HepG2 (cell line): ENCODE measurements at regions not wholly inside any gene's neighbourhood (a gene's known extent, or its start where the extent isn't known, plus 50 kb on each side); places are given as distances from the start of the nearest gene placed in this dataset.

Source experiments
- ATF7 ChIP-seq, 2 experiments: fragments of 450-650 bp in 1 of 2; sonication (generic) in 1 of 2; formaldehyde crosslinking in 1 of 2; IDR thresholded peaks; 2 replicates each; pipeline versions ENCODE4 v1.4.0 to v1.6.1; 2016 to 2020; ENCODE audit warnings: antibody characterized with exemption in 1 of 2, mild to moderate bottlenecking in 1 of 2, missing genetic modification reagents in 1 of 2
- BHLHE40 ChIP-seq: IDR thresholded peaks from 2 replicates; pipeline ENCODE4 v1.6.1; 2011; ENCODE audit warnings: low read length, improper control_type of control experiment
- CSRNP2 ChIP-seq: sonication (generic); formaldehyde crosslinking; conservative IDR thresholded peaks from 2 replicates; pipeline ENCODE4 v1.8.0; 2022; ENCODE audit warnings: low read depth, missing genetic modification reagents
- CTCF ChIP-seq: sonication (generic); formaldehyde crosslinking; IDR thresholded peaks from 2 replicates; pipeline ENCODE4 v1.5.0; 2020; ENCODE audit warnings: mild to moderate bottlenecking, missing genetic modification reagents, moderate library complexity
- GLMP ChIP-seq: sonication (generic); formaldehyde crosslinking; IDR thresholded peaks from 2 replicates; pipeline ENCODE4 v1.9.0; 2021; ENCODE audit warnings: missing genetic modification reagents, mild to moderate bottlenecking, borderline replicate concordance
- MAF1 ChIP-seq: sonication (generic); formaldehyde crosslinking; IDR thresholded peaks from 2 replicates; pipeline ENCODE4 v1.5.0; 2020; ENCODE audit warnings: missing genetic modification reagents, borderline replicate concordance
- NFYB ChIP-seq: sonication (generic); formaldehyde crosslinking; IDR thresholded peaks from 2 replicates; pipeline ENCODE4 v1.4.0; 2020; ENCODE audit warnings: missing genetic modification reagents
- POLR2AphosphoS5 ChIP-seq: IDR thresholded peaks from 2 replicates; pipeline ENCODE4 v1.6.1; 2012; ENCODE audit warnings: low read depth, low read length
- PRDM4 ChIP-seq: sonication (generic); formaldehyde crosslinking; IDR thresholded peaks from 2 replicates; pipeline ENCODE4 v1.9.0; 2021; ENCODE audit warnings: missing genetic modification reagents, borderline replicate concordance
- TIGD3 ChIP-seq: sonication (generic); formaldehyde crosslinking; IDR thresholded peaks from 2 replicates; pipeline ENCODE4 v1.5.1; 2020; ENCODE audit warnings: mild to moderate bottlenecking, missing genetic modification reagents, borderline replicate concordance
- ZNF441 ChIP-seq: sonication (generic); formaldehyde crosslinking; IDR thresholded peaks from 2 replicates; pipeline ENCODE4 v1.7.0; 2021; ENCODE audit warnings: missing genetic modification reagents, borderline replicate concordance
- ZNF501 ChIP-seq: sonication (generic); formaldehyde crosslinking; IDR thresholded peaks from 2 replicates; pipeline ENCODE4 v1.5.1; 2020; ENCODE audit warnings: mild to moderate bottlenecking, moderate library complexity, missing genetic modification reagents

- no peak for TF ChIP-seq NFYB
- TF ChIP-seq CTCF (CRISPR knock-in tag) = no peak
- no peak for TF ChIP-seq PRDM4 (CRISPR knock-in tag)
- no peak for TF ChIP-seq TIGD3 (CRISPR knock-in tag)
- no peak for TF ChIP-seq CSRNP2 (CRISPR knock-in tag)
- no peak for TF ChIP-seq ATF7 (IDR thresholded peaks at IDR 0.05)
- no peak for TF ChIP-seq ATF7 (CRISPR knock-in tag; IDR thresholded peaks at IDR 0.05)
- no peak for TF ChIP-seq GLMP (CRISPR knock-in tag)
- TF ChIP-seq ZNF441 = no peak
- TF ChIP-seq ZNF501 (CRISPR knock-in tag) = no peak
- no peak for TF ChIP-seq BHLHE40
- TF ChIP-seq MAF1 = no peak
- no peak for TF ChIP-seq POLR2AphosphoS5
Measured at GRCh38 chr10:10551596-10552301, 465.9 kb upstream of the CELF2 start.
